Medulla oblongata (tissue), 1 donor: ENCODE measurements at regions not wholly inside any gene's neighbourhood (a gene's known extent, or its start where the extent isn't known, plus 50 kb on each side); places are given as distances from the start of the nearest gene placed in this dataset.
A peak's percentile ranks its signal among the peaks of the same experiment; 100 is the strongest.
"Not testable (repeated sequence)": the region's sequence is repeated elsewhere in the genome, so short reads cannot be mapped to it uniquely, and the experiment has no call there.

Source experiments
- DNase-seq: peaks from one replicate; pipeline ENCODE4 v3.0.0-alpha.2; 2015; ENCODE audit errors: extremely low spot score

DNA sequence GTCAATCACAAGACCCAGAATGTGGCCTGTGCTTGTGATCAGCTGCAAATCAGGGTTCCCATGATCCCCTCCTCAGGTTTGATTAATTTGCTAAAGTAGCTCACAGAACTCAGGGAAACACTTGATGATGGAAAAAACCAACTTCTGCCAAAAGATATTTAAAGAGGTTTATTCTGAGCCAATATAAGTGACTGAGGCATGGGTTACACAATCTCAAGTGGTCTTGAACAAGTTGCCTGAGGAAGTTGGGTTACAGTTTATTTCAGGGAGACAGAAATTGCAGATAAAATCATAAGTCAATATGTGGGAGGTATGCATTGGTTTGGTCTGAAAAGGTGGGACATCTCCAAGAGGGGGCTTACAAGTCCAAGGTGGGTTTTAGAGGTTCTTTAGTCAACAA, 243.1 kb downstream of the S1PR1 start:
- no peak for DNase-seq

DNA sequence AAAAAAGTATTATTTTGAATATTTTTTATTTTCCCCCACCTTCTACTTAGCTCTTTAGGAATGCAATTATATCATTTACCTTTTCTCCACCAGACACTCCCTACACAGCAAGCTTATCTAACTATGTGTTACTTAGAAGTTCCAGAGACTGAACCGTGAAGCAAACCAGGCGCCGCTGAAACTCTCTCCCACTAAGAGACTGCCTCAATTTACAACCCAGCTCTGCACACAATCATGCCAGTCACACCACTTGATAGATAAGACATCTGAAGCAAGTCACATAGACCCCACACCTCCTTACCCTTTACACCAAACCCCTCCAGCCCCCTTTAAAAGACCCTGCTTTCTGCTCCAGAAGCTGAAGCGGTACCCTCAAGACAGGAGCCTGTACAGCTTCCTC, 245.5 kb downstream of the S1PR1 start:
- DNase-seq: no peak

DNA sequence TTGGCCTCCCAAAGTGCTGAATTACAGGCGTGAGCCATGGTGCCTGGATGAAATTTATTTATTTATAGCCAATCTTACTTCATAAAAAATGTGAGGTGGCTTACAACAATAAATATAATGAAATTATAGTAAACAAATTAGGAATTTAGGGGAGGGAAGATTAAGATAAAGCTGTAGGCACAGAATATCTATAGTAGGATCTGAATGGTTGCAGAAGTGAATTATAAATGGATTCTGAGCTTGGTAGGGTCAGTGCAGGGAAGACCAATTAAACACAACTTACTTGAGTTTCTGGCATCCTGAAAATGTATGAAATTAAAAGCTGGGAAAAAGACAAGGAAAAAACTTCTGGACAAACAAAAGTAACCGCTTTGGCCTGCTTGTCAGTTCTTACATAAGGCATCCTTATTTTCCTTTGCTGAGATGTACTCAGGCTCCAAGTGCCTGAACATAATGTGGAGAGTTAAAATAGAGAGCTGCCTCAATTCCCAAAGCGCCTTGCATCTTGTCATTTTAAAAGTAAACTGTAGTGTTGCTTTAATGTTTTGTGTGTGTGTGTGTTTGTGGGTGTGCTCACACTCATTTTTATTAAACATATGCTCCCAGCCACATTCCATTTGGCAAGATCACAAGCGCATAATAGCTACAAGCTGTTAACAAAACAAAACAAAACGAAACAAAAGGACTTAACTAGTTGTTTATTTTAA, 247.3 kb downstream of the S1PR1 start:
- DNase-seq: no peak

DNA sequence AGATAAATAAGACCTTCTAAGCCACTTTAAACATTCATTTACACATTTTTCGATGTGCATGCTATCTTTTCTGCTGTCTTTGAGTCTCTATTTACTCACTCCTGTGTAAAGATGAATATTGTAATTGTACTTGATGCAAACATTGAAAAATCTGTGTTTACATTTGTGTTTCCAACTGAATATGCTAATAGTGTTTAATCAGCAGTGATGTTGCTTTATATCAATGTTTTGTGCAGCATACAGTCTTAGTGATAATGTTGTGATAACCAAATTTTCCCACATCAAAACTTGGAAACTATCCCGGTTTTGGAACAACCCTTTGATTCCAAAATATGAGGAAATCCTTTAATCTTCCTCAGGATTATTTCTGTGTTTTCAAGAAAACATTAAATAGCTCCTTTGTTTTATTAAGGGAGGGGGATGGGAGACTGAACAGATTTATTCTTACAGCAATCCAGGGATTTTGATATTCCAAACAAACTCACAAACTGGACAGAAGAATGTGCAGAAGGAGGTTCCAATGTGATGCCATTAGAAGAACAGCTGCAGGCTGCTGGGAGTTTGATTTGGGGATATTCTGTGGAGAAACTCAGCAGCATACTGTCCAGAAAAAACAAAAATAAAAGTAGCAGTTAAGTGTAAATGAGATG, 248.0 kb downstream of the S1PR1 start:
- no peak for DNase-seq

DNA sequence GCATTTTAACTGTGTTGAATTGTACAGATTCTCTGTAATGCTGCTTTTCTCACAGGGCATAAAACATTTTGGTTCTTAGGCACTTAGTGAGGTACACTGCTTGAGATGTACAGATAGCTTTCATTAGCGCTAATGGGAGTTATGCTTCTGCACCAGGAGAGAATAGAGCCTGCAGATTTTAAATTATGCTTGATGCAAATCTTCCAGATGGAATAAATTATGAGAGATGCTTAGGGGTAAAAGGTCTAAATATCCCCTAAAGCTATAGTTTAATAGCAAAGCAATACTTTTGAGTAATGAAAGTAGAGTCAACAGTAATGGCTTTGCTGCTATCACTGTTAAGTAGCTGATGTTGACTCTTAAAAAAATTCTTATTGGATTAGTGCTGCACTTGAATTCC, 248.9 kb downstream of the S1PR1 start:
- DNase-seq: no peak

GRCh38 chr1:101492144-101492543, 255.3 kb downstream of the S1PR1 start:
- DNase-seq: not testable (repeated sequence)

GRCh38 chr1:101493920-101494319, 257.1 kb downstream of the S1PR1 start:
- not testable (repeated sequence) for DNase-seq

GRCh38 chr1:101496109-101496508, 259.3 kb downstream of the S1PR1 start:
- DNase-seq: no peak

DNA sequence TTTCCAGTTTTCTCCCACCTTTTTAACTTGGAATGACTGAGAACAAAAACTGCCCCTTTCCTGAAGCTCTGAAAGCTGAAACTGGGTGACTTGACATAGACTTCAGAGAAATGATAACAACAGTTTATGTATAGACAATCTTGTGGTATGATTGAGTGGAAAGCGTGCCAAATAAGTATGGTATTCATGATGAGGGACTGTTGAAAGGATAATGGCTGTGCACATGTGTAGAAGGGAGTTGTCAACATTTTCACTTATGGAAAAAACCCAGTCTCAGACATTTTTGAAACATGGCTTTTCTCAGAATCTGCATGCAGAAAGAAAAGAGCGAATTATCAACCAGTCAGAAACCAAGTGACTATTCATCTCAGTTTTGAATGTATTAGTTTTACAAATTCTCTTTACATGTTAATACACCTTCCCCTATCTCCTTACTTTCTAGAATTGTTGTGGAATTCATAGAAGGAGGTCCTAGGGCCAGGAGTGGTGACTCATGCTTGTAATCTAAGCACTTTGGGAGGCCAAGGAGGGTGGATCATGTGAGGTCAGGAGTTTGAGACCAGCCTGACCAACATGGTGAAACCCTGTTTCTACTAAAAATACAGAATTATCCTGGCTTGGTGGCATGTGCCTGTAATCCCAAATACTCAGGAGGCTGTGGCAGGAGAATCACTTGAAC, 261.2 kb downstream of the S1PR1 start:
- DNase-seq: no peak

DNA sequence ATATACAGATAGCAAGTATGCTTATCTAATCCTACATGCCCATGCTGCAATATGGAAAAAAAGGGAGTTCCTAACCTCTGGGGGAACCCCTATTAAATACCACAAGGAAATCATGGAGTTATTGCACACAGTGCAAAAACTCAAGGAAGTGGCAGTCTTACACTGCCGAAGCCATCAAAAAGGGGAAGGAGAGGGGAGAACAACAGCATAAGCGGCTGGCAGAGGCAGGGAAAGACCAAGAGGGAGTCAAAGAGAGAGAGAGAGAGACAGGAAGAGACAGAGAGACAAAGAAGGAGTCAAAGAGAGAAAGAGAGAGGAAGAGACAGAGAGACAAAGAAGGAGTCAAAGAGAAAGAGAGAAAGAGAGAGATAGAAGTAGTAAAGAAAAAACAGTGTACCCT, 267.3 kb downstream of the S1PR1 start:
- DNase-seq: not testable (repeated sequence)

DNA sequence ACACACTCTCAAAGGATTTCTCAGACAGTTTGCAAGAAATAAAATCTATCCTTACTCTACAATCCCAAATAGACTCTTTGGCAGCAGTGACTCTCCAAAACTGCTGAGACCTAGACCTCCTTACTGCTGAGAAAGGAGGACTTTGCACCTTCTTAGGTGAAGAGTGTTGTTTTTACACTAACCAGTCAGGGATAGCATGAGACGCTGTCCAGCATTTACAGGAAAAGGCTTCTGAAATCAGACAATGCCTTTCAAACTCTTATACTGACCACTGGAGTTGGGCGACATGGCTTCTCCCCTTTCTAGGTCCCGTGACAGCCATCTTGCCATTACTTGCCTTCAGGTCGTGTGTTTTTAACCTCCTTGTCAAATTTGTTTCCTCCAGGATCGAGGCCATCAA, 268.4 kb downstream of the S1PR1 start:
- not testable (repeated sequence) for DNase-seq

DNA sequence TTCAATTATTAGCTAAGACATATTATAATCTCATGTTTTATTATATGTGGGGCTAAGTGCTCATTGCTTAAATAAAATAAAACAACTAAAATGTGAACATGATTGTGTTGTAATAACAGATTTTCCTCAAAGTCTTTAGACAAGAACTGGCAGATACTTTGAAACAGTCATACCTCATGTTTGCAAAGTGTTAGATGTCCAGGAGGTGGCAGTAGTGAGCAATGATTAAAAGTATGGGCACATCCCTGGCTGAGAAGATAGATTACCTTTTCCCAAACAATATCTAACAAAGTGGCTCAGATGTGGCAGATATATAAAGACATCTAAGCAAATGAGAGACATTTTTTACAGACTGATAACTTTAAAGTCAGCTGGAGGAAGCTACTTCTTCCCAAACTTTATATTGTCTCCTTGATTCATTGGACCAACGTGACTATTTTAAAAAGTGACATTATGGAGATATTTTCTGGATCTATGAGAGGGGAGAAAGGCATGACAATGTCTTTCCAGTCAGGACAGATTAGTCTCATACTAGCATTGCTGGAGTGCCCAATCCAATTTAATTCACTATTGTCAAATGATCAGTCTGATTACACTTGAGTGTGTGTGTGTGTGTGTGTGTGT, 269.8 kb downstream of the S1PR1 start:
- peak; percentile 63 for DNase-seq

DNA sequence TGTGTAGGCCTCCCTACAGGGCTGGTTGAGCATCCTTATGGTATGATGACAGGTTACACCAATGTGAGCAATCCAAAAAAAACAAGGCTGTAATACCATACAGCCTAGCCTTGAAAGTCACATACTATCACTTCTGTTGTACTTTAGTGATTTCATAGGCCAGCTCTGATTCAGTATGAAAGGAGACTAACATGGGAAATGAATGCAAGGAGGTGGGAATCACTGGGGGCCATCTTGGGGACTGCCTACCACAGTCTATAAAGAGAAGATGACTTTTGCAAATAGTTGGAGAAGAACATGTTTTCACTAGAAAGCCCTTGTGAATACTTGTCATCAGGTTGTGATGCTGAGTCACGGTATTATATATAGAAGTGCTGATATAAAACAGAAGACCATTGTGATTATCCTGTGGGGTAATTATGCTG, 270.7 kb downstream of the S1PR1 start:
- DNase-seq: no peak

- DNase-seq: no peak
These were observed 272.1 kb downstream of the S1PR1 start for GRCh38 chr1:101508913-101509312.

DNA sequence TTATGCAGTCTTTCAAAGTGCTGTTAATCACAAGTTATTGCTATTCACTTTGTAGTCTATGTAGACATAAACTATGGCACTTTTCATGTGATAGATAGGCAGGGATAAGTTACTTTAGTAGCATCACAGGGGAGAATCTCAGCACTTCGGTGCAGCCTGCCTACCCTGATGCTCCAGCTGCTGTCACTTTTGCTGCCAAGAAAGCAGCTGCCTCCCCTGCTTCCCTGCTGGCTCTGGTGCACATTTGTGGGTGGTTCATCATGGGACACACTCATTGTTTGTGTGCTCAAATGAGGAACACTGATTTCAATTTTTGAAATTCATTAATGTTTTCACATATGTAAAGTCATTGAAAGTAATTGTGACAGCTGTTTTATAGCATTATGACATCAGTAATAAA, 272.6 kb downstream of the S1PR1 start:
- peak; percentile 6 for DNase-seq

DNA sequence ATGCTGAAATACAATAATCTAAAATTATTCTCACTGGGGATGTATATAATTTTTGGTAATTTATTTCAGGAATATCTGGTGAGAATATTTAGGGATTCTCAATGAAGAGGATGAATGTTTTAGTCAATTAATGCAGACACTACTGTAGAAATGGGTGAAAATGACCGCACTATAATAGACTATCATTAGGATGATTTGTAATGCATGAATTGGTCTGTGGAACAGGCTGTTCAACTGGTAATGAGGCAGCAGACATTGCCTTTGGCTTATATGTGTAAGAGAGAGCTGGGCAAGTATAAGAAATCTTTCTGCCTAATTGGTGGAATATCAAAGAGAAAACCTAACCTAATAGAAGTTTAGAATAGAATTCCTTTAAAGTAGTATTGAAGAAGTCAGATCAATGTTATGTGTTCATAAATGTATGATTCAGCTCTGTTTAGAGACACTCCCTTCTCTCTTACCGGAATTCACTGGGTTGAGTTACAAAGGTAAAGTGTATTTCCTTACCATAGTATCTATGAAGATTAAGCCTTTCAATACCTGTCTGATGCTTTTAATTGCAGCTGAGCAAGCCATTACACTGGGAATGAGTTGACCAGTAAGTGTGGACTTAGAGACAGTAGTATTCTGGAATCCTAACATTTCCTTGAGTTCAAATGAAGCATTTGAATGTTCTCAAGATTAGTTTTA, 274.5 kb downstream of the S1PR1 start:
- DNase-seq: no peak

DNA sequence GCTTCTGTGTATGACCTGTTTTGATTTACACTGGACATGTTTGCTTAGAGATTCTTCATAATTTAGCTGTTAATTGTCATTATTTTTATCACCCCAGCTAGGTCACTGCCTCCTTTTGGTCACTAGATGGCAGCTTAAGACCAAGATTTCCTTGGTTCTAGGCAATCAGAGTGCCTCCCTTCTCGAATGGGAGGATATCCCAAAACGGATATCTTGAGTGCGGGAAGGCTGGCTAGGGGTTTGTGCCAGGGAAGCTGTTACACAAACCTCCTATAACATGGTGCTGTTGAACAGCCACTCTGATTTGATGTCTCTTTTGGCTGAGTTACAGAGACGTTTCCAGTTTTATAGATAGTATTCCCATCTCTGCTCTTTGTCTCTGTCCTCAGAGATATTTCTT, 283.5 kb downstream of the S1PR1 start:
- DNase-seq: peak; percentile 10

DNA sequence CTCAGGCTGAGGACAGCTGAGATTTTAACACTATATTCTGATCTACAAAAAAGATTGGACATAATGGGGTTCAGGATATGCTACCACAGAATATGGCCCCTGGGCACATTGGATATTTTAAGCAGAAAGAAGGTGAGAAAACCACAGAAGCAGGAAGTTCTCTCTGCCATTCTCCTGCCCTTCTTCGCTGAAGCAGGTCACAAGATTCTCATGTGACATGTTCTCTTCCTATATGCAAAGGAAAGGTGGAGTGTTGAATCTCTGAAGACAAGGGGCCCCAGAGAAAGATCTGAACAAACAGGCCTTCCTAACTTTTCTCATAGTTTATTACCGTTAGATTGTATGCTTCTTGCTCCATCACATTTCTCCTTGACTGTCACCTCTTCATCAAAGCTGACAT, 285.7 kb downstream of the S1PR1 start:
- DNase-seq: no peak

DNA sequence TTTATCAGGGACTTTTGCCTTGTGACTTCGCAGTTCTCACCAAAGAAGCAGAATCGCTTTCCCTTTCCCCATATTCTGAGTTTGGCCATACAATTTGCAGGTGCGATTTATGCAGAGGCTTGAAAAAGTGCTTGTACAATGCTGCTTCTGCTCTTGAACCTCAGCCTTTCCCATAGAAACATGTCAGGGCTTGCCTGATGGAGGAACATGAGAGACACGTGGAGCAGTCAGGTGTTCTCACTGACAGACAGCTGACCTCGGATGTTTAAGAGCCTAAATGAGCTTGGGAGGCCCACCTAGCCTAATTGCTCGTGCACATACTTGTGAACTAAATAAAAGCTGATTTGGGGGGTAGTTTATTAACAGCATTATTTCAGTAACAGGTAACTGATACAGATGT, 290.0 kb downstream of the S1PR1 start:
- DNase-seq: no peak

GRCh38 chr1:101532377-101532776, 295.6 kb downstream of the S1PR1 start:
- no peak for DNase-seq

DNA sequence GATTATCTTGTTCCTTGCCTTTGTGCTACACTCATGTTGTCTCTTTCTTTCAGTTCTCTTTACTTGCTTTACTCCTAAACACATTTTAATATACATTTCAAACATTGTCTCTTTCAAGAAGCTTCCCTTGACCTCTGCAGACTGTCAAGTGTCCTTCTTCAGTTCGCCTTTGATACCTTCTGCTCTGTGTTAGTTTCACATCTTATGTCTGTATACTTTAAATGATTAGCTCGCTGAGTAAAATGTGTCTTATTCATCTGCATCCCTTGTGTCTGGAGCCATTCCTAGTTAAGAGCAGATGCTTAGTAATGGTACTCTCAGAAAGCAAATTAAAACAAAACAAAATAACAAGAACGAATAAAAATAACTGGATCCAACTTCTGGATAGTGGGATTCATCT, 303.3 kb downstream of the S1PR1 start:
- no peak for DNase-seq

GRCh38 chr1:101546885-101547284, 310.1 kb downstream of the S1PR1 start:
- DNase-seq: no peak
